Sigmoid colon (tissue), 6 donors: ENCODE measurements at regions not wholly inside any gene's neighbourhood (a gene's known extent, or its start where the extent isn't known, plus 50 kb on each side); places are given as distances from the start of the nearest gene placed in this dataset.

Experiments
- DNase-seq: peaks from one replicate; pipeline ENCODE4 v3.0.0-alpha.2; 2019
- H3K27ac ChIP-seq, 4 donors: fragments of 200-600 bp; sonication (generic); one replicate each; pipeline ENCODE4 v1.5.1; 2016 to 2019; ENCODE audit warnings: mild to moderate bottlenecking in 1 of 4
- H3K27me3 ChIP-seq, 3 donors: fragments of 200-600 bp; sonication (generic); one replicate each; pipeline ENCODE4 v1.5.1; 2019; ENCODE audit warnings: mild to moderate bottlenecking in 1 of 3
- H3K36me3 ChIP-seq, 4 donors: fragments of 200-600 bp; sonication (generic); one replicate each; pipeline ENCODE4 v1.5.1; 2016 to 2019
- H3K4me1 ChIP-seq, 4 donors: fragments of 200-600 bp; sonication (generic); one replicate each; pipeline ENCODE4 v1.5.1; 2017 to 2019
- H3K4me3 ChIP-seq, 4 donors: fragments of 200-600 bp; sonication (generic); one replicate each; pipeline ENCODE4 v1.5.1; 2017 to 2019; ENCODE audit warnings: mild to moderate bottlenecking in 2 of 4, moderate library complexity in 1 of 4
- H3K9me3 ChIP-seq, 4 donors: fragments of 200-600 bp in 3 of 4; sonication (generic) in 3 of 4; one replicate each; pipeline versions ENCODE4 v1.5.1 to v1.6.1; 2013 to 2019
- CTCF ChIP-seq, 4 experiments: fragments of 450-650 bp in 3 of 4; fragments of 200-600 bp in 1 of 4; IDR thresholded peaks; one replicate each; pipeline ENCODE4 v1.5.1; 2016 to 2019; ENCODE audit warnings: antibody characterized with exemption in 4 of 4, mild to moderate bottlenecking in 3 of 4, moderate library complexity in 2 of 4
- EP300 ChIP-seq, 4 donors: sonication (generic); formaldehyde crosslinking; IDR thresholded peaks; one replicate each; pipeline ENCODE4 v1.6.1; 2017; ENCODE audit warnings: antibody characterized with exemption in 4 of 4
- POLR2A ChIP-seq, 2 donors: fragments of 450-650 bp; IDR thresholded peaks; one replicate each; pipeline ENCODE4 v1.6.1; 2016; ENCODE audit warnings: antibody characterized with exemption in 2 of 2, mild to moderate bottlenecking in 2 of 2, moderate library complexity in 2 of 2
- POLR2AphosphoS5 ChIP-seq, 4 donors: sonication (generic); formaldehyde crosslinking; IDR thresholded peaks; one replicate each; pipeline ENCODE4 v1.6.1; 2017; ENCODE audit warnings: antibody characterized with exemption in 4 of 4
- whole genome bisulfite sequencing, 2 donors: extraction: QIAGEN DNeasy Blood & Tissue Kit; methylation state at CpG; one replicate each; pipeline ENCODE4 v1.1.7; 2013; 5-methylcytosine and 5-hydroxymethylcytosine counted together
- intact Hi-C: fragments of 100-400 bp; cut with DNase I; formaldehyde crosslinking; loops from one replicate; pipeline ENCODE4 v1.15.1; 2023
- donor health status: healthy with polysubstance abuse.
- donor health status: healthy.

- WGBS, 2 donors, result 65 to 67% methylated on average over 1 of the region's 1 CpG
- no peaks in the 10 kb centered on the region for H3K9me3 ChIP-seq
- H3K36me3 ChIP-seq, result no peaks in the 10 kb centered on the region
- no peaks in the 10 kb centered on the region for H3K4me1 ChIP-seq
- H3K27me3 ChIP-seq, result no peaks in the 10 kb centered on the region
- intact Hi-C loops, result no loop called here
- H3K4me3 ChIP-seq, result no peak overlapping the region
- no peak for DNase-seq
- no peak overlapping the region for H3K27ac ChIP-seq
- no peak for TF ChIP-seq EP300 (IDR thresholded peaks at IDR 0.05)
- no peak for TF ChIP-seq POLR2AphosphoS5 (IDR thresholded peaks at IDR 0.05)
Observed at GRCh38 chr7:79833616-79834015, 301.0 kb upstream of the GNAI1 start.

- no peak for DNase-seq
- TF ChIP-seq EP300 (IDR thresholded peaks at IDR 0.05), result no peak
- no peak for TF ChIP-seq CTCF (IDR thresholded peaks at IDR 0.05)
- TF ChIP-seq POLR2AphosphoS5 (IDR thresholded peaks at IDR 0.05), result no peak
- no peak for TF ChIP-seq POLR2A (IDR thresholded peaks at IDR 0.05)
- Histone ChIP-seq H3K4me1 (no peaks in the 10 kb centered on the region), H3K4me3 (no peak overlapping the region), H3K27ac (no peak overlapping the region), H3K27me3 (no peaks in the 10 kb centered on the region), H3K9me3 (no peaks in the 10 kb centered on the region), H3K36me3 (no peaks in the 10 kb centered on the region)
- intact Hi-C loops, result no loop called here
Observed at GRCh38 chr7:79828866-79829265, 305.8 kb upstream of the GNAI1 start.

- H3K36me3 ChIP-seq, result no peaks in the 10 kb centered on the region
- intact Hi-C loops, result no loop called here
- H3K27me3 ChIP-seq, result no peaks in the 10 kb centered on the region
- H3K4me3 ChIP-seq, result no peak overlapping the region
- no peaks in the 10 kb centered on the region for H3K9me3 ChIP-seq
- H3K27ac ChIP-seq, result no peak overlapping the region
- TF ChIP-seq POLR2A (IDR thresholded peaks at IDR 0.05) (no peak), EP300 (IDR thresholded peaks at IDR 0.05) (no peak), CTCF (IDR thresholded peaks at IDR 0.05) (no peak), POLR2AphosphoS5 (IDR thresholded peaks at IDR 0.05) (no peak)
- WGBS, 2 donors, result 74 to 81% methylated on average over 4 of the region's 4 CpGs
- H3K4me1 ChIP-seq, result peaks cover 0 to 7% (median 3%) of the 10 kb centered on the region in 4 donors
- DNase-seq, result no peak
Observed at GRCh38 chr7:79823246-79823951, 311.2 kb upstream of the GNAI1 start.

- Histone ChIP-seq H3K4me1 (peaks cover 0 to 7% (median 3%) of the 10 kb centered on the region in 4 donors), H3K27me3 (no peaks in the 10 kb centered on the region), H3K27ac (no peak overlapping the region), H3K9me3 (no peaks in the 10 kb centered on the region), H3K4me3 (no peak overlapping the region), H3K36me3 (no peaks in the 10 kb centered on the region)
- 62 to 65% methylated on average over 2 of the region's 2 CpGs for WGBS, 2 donors
- no peak for TF ChIP-seq POLR2AphosphoS5 (IDR thresholded peaks at IDR 0.05)
- no peak for TF ChIP-seq POLR2A (IDR thresholded peaks at IDR 0.05)
- no peak for TF ChIP-seq CTCF (IDR thresholded peaks at IDR 0.05)
- no peak for TF ChIP-seq EP300 (IDR thresholded peaks at IDR 0.05)
- intact Hi-C loops, result no loop called here
- DNase-seq, result no peak
Observed at GRCh38 chr7:79822620-79823240, 311.9 kb upstream of the GNAI1 start.

- no peaks in the 10 kb centered on the region for H3K9me3 ChIP-seq
- H3K4me1 ChIP-seq, result peaks cover 0 to 7% (median 3%) of the 10 kb centered on the region in 4 donors
- DNase-seq, result peak; percentile 60
- WGBS, 2 donors, result 10 to 52% methylated on average over 6 of the region's 6 CpGs
- no peak for TF ChIP-seq POLR2AphosphoS5 (IDR thresholded peaks at IDR 0.05)
- TF ChIP-seq EP300 (IDR thresholded peaks at IDR 0.05), result no peak
- TF ChIP-seq CTCF (IDR thresholded peaks at IDR 0.05), result no peak
- TF ChIP-seq POLR2A (IDR thresholded peaks at IDR 0.05), result no peak
- no peak overlapping the region for H3K4me3 ChIP-seq
- no peak overlapping the region for H3K27ac ChIP-seq
- no peaks in the 10 kb centered on the region for H3K36me3 ChIP-seq
- intact Hi-C loops, result no loop called here
- H3K27me3 ChIP-seq, result no peaks in the 10 kb centered on the region
Observed at GRCh38 chr7:79820387-79820786, 314.2 kb upstream of the GNAI1 start.
